ENCODE measurements at regions not wholly inside any gene's neighbourhood (a gene's known extent, or its start where the extent isn't known, plus 50 kb on each side); places are given as distances from the start of the nearest gene placed in this dataset.

DNA sequence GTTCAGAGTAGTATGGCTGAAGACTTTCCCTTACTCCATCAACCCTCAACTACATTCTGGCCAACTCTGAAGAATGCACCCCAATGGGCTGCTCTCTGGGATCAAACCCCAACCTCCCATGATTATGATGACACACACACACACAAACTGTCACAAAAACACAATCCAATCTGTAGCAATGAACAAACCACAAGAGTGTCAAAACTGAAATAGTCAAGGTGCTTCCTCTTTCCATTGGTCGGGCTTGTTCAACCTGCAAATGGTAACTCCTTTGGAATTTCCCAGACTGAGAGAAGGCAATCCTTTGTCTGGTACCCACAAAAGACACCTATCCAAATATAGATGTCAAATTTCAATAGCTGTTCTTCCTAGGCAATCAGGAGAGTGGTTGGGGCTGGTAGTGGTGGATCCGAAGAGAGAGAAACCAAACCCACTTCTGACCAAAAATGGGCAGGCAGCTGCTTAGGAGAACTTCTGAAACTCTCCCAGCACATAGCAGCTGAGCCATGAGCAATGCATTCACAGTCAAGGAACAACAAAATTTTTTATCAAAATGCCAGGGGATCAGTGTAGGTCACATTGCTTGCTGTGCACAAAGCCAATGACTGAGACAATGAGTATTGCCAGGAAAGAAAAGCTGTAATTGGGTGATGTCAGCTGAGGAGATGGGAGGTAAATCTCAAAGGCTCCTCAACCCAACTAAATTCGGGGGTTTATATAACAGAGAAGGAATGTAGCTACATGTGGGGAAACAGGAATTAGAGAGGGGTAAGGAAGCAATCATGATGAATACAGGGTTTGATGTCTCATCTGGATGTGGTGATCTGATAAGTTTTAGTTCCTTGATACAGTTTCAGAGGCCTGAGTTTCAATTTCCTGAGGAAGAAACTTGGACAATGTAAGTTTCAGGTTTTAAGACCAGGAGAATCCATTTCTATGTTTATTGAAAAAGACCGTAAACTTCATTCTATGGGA lies 191.4 kb downstream of the KITLG start (continued):
- TF ChIP-seq, protein P1, sequence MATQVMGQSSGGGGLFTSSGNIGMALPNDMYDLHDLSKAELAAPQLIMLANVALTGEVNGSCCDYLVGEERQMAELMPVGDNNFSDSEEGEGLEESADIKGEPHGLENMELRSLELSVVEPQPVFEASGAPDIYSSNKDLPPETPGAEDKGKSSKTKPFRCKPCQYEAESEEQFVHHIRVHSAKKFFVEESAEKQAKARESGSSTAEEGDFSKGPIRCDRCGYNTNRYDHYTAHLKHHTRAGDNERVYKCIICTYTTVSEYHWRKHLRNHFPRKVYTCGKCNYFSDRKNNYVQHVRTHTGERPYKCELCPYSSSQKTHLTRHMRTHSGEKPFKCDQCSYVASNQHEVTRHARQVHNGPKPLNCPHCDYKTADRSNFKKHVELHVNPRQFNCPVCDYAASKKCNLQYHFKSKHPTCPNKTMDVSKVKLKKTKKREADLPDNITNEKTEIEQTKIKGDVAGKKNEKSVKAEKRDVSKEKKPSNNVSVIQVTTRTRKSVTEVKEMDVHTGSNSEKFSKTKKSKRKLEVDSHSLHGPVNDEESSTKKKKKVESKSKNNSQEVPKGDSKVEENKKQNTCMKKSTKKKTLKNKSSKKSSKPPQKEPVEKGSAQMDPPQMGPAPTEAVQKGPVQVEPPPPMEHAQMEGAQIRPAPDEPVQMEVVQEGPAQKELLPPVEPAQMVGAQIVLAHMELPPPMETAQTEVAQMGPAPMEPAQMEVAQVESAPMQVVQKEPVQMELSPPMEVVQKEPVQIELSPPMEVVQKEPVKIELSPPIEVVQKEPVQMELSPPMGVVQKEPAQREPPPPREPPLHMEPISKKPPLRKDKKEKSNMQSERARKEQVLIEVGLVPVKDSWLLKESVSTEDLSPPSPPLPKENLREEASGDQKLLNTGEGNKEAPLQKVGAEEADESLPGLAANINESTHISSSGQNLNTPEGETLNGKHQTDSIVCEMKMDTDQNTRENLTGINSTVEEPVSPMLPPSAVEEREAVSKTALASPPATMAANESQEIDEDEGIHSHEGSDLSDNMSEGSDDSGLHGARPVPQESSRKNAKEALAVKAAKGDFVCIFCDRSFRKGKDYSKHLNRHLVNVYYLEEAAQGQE (IDR thresholded peaks at IDR 0.05; ENCODE audit: low read depth, low read length): no peak
- TF ChIP-seq ZSCAN29 (IDR thresholded peaks at IDR 0.05) (no peak), JUND (IDR thresholded peaks at IDR 0.05; ENCODE audit: low read depth, low read length) (no peak), CHD1 (IDR thresholded peaks at IDR 0.05; ENCODE audit: low read depth, low read length) (no peak)

DNA sequence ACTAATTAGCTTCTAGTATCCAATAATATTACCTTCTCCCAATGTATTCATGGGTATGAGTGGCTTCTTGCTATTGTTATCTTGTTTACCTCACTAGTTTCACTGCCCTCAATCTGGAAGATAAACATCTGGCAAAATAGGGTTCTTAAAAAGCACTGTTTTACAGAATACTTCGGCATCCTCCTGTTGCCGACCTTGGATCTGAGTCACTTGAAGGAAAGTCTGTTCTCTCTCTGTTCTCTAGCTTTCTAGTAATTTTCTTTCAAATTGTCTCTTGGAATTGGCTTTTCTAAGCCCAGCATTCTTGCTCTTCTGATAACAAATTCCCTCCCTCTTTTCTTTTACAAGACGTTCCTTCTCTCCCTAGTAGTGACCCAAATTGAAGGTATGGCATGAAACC lies 189.5 kb downstream of the KITLG start:
- BruUV-seq (replicated peaks): no TSS peak
- ATAC-seq (no peak), DNase-seq (ENCODE audit: low read depth, low spot score) (no peak), FAIRE-seq (no peak)
- in situ Hi-C loops (cut with MboI): loop anchor here (5.0 kb wide), 1 partner anchor 89 kb away; no protein-coding TSS in a partner anchor
- Histone ChIP-seq H3K4me1 (ENCODE audit: control insufficient read depth, insufficient read depth, low read length) (peaks cover 6% of the 10 kb centered on the region), H4K20me1 (ENCODE audit: control insufficient read depth, insufficient read depth) (no peaks in the 10 kb centered on the region), H3K4me3 (no peak overlapping the region), H3K27ac (ENCODE audit: control insufficient read depth, insufficient read depth) (no peak overlapping the region; the same call in 1 of the 2 replicates), H3K9ac (ENCODE audit: control insufficient read depth, insufficient read depth, low read length) (no peak overlapping the region), H3K36me3 (ENCODE audit: control insufficient read depth in 2 of 2, insufficient read depth in 2 of 2, low read length in 1 of 2) (no peaks in the 10 kb centered on the region), H2AFZ (ENCODE audit: control insufficient read depth, low read depth, low read length) (no peak overlapping the region; the same call in 1 of the 2 replicates), H3K4me2 (ENCODE audit: control insufficient read depth, insufficient read depth) (no peak overlapping the region), H3K79me2 (ENCODE audit: control insufficient read depth, insufficient read depth, low read length) (no peaks in the 10 kb centered on the region), H3K27me3 (replicated peaks in 1 of 2; ENCODE audit: control insufficient read depth in 2 of 2, insufficient read depth in 2 of 2, low read length in 1 of 2) (no peaks in the 10 kb centered on the region), H3K9me3 (replicated peaks; ENCODE audit: control insufficient read depth, insufficient read depth, low read length) (no peaks in the 10 kb centered on the region)
- ChIA-PET SMC1A (ENCODE audit: uncharacterized antibody, unreplicated experiment) (interaction anchor here (1.4 to 6.2 kb wide), 6 partner anchors 8 to 236 kb away, joined by 3 to 69 read pairs (median 16); no protein-coding TSS in a partner anchor), CTCF (interaction anchor here (0.8 to 1.1 kb wide), 3 partner anchors 91 to 245 kb away, joined by 3 to 6 read pairs (median 6); no protein-coding TSS in a partner anchor), RAD21 (ENCODE audit: unreplicated experiment) (interaction anchor here (1.0 kb wide), 1 partner anchor 91 kb away, joined by 5 read pairs; no protein-coding TSS in a partner anchor), POLR2A (interaction anchor here (3.1 kb wide), 1 partner anchor 90 kb away, joined by 19 read pairs; no protein-coding TSS in a partner anchor)
- WGBS (ENCODE audit: insufficient coverage, insufficient replicate concordance, low lambda C conversion rate, missing lambda C conversion rate): 31% methylated on average over 3 of the region's 3 CpGs
- intact Hi-C loops (cut with micrococcal nuclease; ENCODE audit: unreplicated experiment): loop anchor here (5.0 kb wide), 1 partner anchor 239 kb away; no protein-coding TSS in a partner anchor
- TF ChIP-seq SMAD5 (IDR thresholded peaks at IDR 0.05; ENCODE audit: low read depth): no peak
- no peak for TF ChIP-seq TAF1 (IDR thresholded peaks at IDR 0.05; ENCODE audit: borderline replicate concordance, low read depth, low read length)
- TF ChIP-seq, protein P1 (IDR thresholded peaks at IDR 0.05; ENCODE audit: low read depth, low read length): no peak
- TF ChIP-seq TBL1XR1 (IDR thresholded peaks at IDR 0.05; ENCODE audit: low read depth, low read length): no peak
- TF ChIP-seq, protein P2, sequence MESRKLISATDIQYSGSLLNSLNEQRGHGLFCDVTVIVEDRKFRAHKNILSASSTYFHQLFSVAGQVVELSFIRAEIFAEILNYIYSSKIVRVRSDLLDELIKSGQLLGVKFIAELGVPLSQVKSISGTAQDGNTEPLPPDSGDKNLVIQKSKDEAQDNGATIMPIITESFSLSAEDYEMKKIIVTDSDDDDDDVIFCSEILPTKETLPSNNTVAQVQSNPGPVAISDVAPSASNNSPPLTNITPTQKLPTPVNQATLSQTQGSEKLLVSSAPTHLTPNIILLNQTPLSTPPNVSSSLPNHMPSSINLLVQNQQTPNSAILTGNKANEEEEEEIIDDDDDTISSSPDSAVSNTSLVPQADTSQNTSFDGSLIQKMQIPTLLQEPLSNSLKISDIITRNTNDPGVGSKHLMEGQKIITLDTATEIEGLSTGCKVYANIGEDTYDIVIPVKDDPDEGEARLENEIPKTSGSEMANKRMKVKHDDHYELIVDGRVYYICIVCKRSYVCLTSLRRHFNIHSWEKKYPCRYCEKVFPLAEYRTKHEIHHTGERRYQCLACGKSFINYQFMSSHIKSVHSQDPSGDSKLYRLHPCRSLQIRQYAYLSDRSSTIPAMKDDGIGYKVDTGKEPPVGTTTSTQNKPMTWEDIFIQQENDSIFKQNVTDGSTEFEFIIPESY (IDR thresholded peaks at IDR 0.05): no peak
- TF ChIP-seq, protein P3, sequence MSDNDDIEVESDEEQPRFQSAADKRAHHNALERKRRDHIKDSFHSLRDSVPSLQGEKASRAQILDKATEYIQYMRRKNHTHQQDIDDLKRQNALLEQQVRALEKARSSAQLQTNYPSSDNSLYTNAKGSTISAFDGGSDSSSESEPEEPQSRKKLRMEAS (IDR thresholded peaks at IDR 0.05; ENCODE audit: low read depth, low read length): no peak
- TF ChIP-seq ZZZ3 (IDR thresholded peaks at IDR 0.05; ENCODE audit: control insufficient read depth, insufficient read length, low read depth): no peak
- TF ChIP-seq PML (IDR thresholded peaks at IDR 0.05; ENCODE audit: low read length): no peak
